HG03066 (cell line): ENCODE measurements at regions not wholly inside any gene's neighbourhood (a gene's known extent, or its start where the extent isn't known, plus 50 kb on each side); places are given as distances from the start of the nearest gene placed in this dataset.
A peak's percentile ranks its signal among the peaks of the same experiment; 100 is the strongest.
"Not testable (repeated sequence)": the region's sequence is repeated elsewhere in the genome, so short reads cannot be mapped to it uniquely, and the experiment has no call there.

ENCODE experiments used
- ATAC-seq: cut with Tn5 transposase; IDR thresholded peaks from one replicate; pipeline ENCODE4 v1.9.1; 2021; ENCODE audit warnings: low read depth; ENCODE audit not compliant: unreplicated experiment

- not testable (repeated sequence) for ATAC-seq
Observed at GRCh38 chr12:131229079-131229425, 275.3 kb downstream of the ADGRD1 start.

- no peak for ATAC-seq
Observed at GRCh38 chr12:131229426-131230339, 276.0 kb downstream of the ADGRD1 start.

- no peak for ATAC-seq
Observed at GRCh38 chr12:131230340-131231031, 276.8 kb downstream of the ADGRD1 start.

- ATAC-seq, result no peak
Observed at GRCh38 chr12:131231032-131231980, 277.6 kb downstream of the ADGRD1 start.

GRCh38 chr12:131232036-131232435 lies 278.3 kb downstream of the ADGRD1 start:
- ATAC-seq, result no peak

GRCh38 chr12:131232872-131233271 lies 279.2 kb downstream of the ADGRD1 start:
- not testable (repeated sequence) for ATAC-seq

- ATAC-seq, result not testable (repeated sequence)
Observed at GRCh38 chr12:131233850-131234789, 280.4 kb downstream of the ADGRD1 start.

GRCh38 chr12:131234841-131235271 lies 281.1 kb downstream of the ADGRD1 start:
- ATAC-seq, result not testable (repeated sequence)

- ATAC-seq, result no peak
Observed at GRCh38 chr12:131235871-131236271, 282.2 kb downstream of the ADGRD1 start.

GRCh38 chr12:131239384-131240094 lies 285.8 kb downstream of the ADGRD1 start:
- peak; percentile 58 for ATAC-seq

GRCh38 chr12:131241517-131241916 lies 287.8 kb downstream of the ADGRD1 start:
- no peak for ATAC-seq

GRCh38 chr12:131242741-131243496 lies 289.2 kb downstream of the ADGRD1 start:
- ATAC-seq, result no peak

GRCh38 chr12:131244157-131244688 lies 290.5 kb downstream of the ADGRD1 start:
- ATAC-seq, result not testable (repeated sequence)

GRCh38 chr12:131245161-131245560 lies 291.5 kb downstream of the ADGRD1 start:
- not testable (repeated sequence) for ATAC-seq

GRCh38 chr12:131245564-131246355 lies 292.1 kb downstream of the ADGRD1 start:
- ATAC-seq, result no peak

GRCh38 chr12:131247026-131247725 lies 293.5 kb downstream of the ADGRD1 start:
- not testable (repeated sequence) for ATAC-seq
